Esophagus (tissue), 2 donors: ENCODE measurements at regions not wholly inside any gene's neighbourhood (a gene's known extent, or its start where the extent isn't known, plus 50 kb on each side); places are given as distances from the start of the nearest gene placed in this dataset.

Source experiments
- H3K27ac ChIP-seq, 2 donors: one replicate each; pipeline ENCODE4 v1.5.1; 2013; ENCODE audit warnings: low read depth in 2 of 2, mild to moderate bottlenecking in 2 of 2, inconsistent platforms in 1 of 2, low read length in 1 of 2, moderate library complexity in 1 of 2
- H3K27me3 ChIP-seq, 2 donors: one replicate each; pipeline ENCODE4 v1.6.1; 2013; ENCODE audit warnings: low read length in 2 of 2, control low read depth in 1 of 2, mild to moderate bottlenecking in 1 of 2; ENCODE audit not compliant: insufficient read depth in 2 of 2, control insufficient read depth in 1 of 2
- H3K36me3 ChIP-seq, 2 donors: one replicate each; pipeline ENCODE4 v1.6.1; 2013; ENCODE audit warnings: low read length in 1 of 2; ENCODE audit not compliant: control insufficient read depth in 2 of 2, insufficient read depth in 2 of 2
- H3K4me1 ChIP-seq, 2 donors: one replicate each; pipeline ENCODE4 v1.6.1; 2013; ENCODE audit warnings: low read length in 1 of 2; ENCODE audit not compliant: control insufficient read depth in 2 of 2, insufficient read depth in 2 of 2
- H3K4me3 ChIP-seq, 2 donors: one replicate each; pipeline ENCODE4 v1.5.1; 2013; ENCODE audit warnings: low read length in 2 of 2, mild to moderate bottlenecking in 2 of 2, low read depth in 1 of 2, moderate library complexity in 1 of 2
- H3K9me3 ChIP-seq, 2 donors: one replicate each; pipeline ENCODE4 v1.6.1; 2013; ENCODE audit warnings: mild to moderate bottlenecking in 2 of 2, low read depth in 1 of 2, low read length in 1 of 2, moderate library complexity in 1 of 2; ENCODE audit not compliant: control insufficient read depth in 2 of 2, insufficient read depth in 1 of 2
- WGBS, 2 donors: extraction: QIAGEN DNeasy Blood & Tissue Kit; methylation state at CpG; one replicate each; pipeline ENCODE4 v1.1.7; 2013; 5-methylcytosine and 5-hydroxymethylcytosine counted together
- donor health status: healthy with polysubstance abuse.
- donor health status: Bipolar disorder and iron deficiency.

DNA sequence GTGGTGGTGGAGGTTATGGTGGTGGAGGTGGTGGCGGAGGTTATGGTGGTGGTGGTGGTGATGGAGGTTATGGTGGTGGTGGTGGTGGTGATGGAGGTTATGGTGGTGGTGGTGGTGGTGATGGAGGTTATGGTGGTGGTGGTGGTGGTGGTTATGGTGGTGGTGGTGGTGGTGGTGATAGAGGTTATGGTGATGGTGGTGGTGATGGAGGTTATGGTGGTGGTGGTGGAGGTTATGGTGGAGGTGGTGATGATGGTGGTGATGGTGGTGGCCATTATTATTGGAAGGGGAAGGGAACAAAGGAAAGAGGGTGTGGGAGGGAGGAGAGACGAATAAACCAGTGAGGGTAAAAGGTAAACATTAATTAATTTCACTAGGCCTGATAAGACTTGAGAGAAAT is 53.5 kb upstream of the TCF20 start:
- H3K27ac ChIP-seq, result no peak overlapping the region
- H3K9me3 ChIP-seq, result no peaks in the 10 kb centered on the region
- no peak overlapping the region for H3K4me3 ChIP-seq
- H3K36me3 ChIP-seq, result no peaks in the 10 kb centered on the region
- H3K4me1 ChIP-seq, result peaks cover 16 to 21% of the 10 kb centered on the region in 2 donors
- WGBS, 2 donors, result 84 to 87% methylated on average over 2 of the region's 2 CpGs
- H3K27me3 ChIP-seq, result no peaks in the 10 kb centered on the region

DNA sequence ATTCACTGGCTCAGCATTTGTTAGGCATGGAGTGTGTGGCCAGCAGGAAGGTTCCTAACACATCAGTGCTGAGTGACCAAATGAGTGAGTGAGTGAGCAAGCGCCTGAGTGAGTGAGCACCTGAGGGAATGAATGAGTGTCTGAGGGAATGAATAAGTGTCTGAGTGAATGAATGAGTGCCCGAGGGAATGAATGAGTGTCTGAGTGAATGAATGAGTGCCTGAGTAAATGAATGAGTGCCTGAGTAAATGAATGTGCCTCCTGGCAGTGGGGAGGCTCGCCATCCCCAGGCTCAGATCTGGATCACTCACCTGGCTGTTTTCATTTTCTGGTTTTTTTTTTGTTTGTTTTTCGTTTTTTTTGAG is 52.1 kb upstream of the TCF20 start:
- H3K9me3 ChIP-seq, result no peaks in the 10 kb centered on the region
- no peak overlapping the region for H3K4me3 ChIP-seq
- no peaks in the 10 kb centered on the region for H3K27me3 ChIP-seq
- WGBS, 2 donors, result 69 to 80% methylated on average over 4 of the region's 4 CpGs
- H3K27ac ChIP-seq, result no peak overlapping the region
- H3K36me3 ChIP-seq, result no peaks in the 10 kb centered on the region
- H3K4me1 ChIP-seq, result peaks cover 11 to 27% of the 10 kb centered on the region in 2 donors

DNA sequence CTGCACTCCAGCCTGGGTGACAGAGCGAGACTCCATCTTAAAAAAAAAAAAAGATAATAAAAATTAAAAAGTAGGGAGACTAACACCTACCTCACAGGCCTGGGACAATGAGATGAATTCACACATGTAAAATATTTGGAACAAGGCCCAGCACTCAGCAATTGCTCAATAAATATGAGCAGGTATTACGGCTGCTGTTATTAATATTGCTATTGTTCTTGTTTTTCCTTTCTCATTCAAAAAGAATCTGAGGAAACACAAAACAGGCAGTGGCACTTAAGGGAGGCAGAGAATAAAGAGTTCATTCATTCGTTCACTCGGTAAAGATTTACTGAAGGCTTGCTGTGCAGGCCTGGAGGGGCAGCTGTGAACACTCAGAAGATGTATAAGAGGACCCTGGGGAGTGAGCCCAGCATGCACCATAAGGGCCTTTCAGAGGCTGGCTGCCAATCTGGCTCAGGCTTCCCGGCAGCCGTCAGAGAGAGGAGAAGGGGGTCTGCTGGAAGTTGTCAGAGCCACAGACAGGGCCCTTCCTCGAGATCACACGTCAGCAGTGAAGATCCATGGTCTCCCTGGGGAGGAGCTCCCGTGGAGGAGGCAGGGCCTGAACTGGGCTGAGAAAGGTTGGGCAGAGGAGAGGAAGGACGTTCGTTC is 51.6 kb upstream of the TCF20 start:
- Histone ChIP-seq H3K36me3 (no peaks in the 10 kb centered on the region), H3K27me3 (no peaks in the 10 kb centered on the region), H3K9me3 (no peaks in the 10 kb centered on the region), H3K27ac (peak overlapping the region in 1 of 2 donors; percentile 1), H3K4me1 (peaks cover 14 to 28% of the 10 kb centered on the region in 2 donors), H3K4me3 (no peak overlapping the region)
- 51 to 61% methylated on average over 11 of the region's 11 CpGs for WGBS, 2 donors

GRCh38 chr22:42320443-42321416 is 50.3 kb upstream of the TCF20 start:
- no peak overlapping the region for H3K4me3 ChIP-seq
- no peaks in the 10 kb centered on the region for H3K27me3 ChIP-seq
- H3K36me3 ChIP-seq, result no peaks in the 10 kb centered on the region
- no peaks in the 10 kb centered on the region for H3K9me3 ChIP-seq
- WGBS, 2 donors, result 76 to 79% methylated on average over 20 of the region's 20 CpGs
- peaks cover 15 to 30% of the 10 kb centered on the region in 2 donors for H3K4me1 ChIP-seq
- no peak overlapping the region for H3K27ac ChIP-seq
